ENCODE measurements at regions not wholly inside any gene's neighbourhood (a gene's known extent, or its start where the extent isn't known, plus 50 kb on each side); places are given as distances from the start of the nearest gene placed in this dataset.
A peak's percentile ranks its signal among the peaks of the same experiment; 100 is the strongest.

DNA sequence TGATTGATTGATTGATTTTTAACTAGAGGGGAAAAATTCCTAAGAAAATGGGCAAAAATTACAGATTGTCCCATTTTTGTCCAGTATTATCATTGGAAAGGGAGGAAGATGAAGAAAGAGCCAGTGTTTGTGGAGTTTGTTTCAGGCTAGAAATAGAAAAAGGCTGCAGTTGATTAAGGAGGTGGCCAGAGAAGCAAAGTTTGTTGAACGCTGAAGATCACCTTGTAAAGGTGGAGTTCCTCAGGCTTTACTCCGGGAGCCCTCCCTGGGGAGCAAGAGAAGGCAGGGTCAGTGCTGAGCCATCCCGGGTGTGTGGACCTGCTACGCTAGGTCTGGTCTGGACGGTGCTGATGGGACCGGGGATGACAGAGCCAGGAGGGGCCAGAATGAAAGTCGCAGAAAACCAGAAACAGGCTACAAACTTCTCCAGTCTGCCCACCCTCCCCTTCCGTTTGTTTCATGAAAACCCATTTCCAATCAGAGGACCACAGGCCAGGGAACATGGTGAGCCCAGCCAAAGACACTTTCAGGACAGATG, 222.6 kb upstream of the FOXF1 start:
- H3K27me3 ChIP-seq (ENCODE audit: control insufficient read depth, extremely low read depth, insufficient read depth, low read length), result peaks cover 57% of the 10 kb centered on the region
- no peak for FAIRE-seq
- no peak overlapping the region for H3K27ac ChIP-seq (ENCODE audit: control insufficient read depth, insufficient read depth, low read length)

GRCh38 chr16:86288716-86289294, 221.5 kb upstream of the FOXF1 start:
- Histone ChIP-seq H3K9me3 (ENCODE audit: control insufficient read depth, low read depth, low read length) (no peaks in the 10 kb centered on the region), H3K9me1 (ENCODE audit: control insufficient read depth, extremely low read depth, insufficient read depth, low read length) (no peaks in the 10 kb centered on the region), H3K4me2 (ENCODE audit: control insufficient read depth, extremely low read depth, insufficient read depth, low read depth, low read length) (no peak overlapping the region), H4K20me1 (ENCODE audit: control insufficient read depth, extremely low read depth, insufficient read depth, low read length) (no peaks in the 10 kb centered on the region), H3K79me2 (ENCODE audit: control insufficient read depth, insufficient read depth, low read length) (no peaks in the 10 kb centered on the region), H3K36me3 (ENCODE audit: control insufficient read depth in 2 of 2, extremely low read depth in 1 of 2, insufficient read depth in 2 of 2, low read length in 2 of 2) (no peaks in the 10 kb centered on the region), H3K27ac (ENCODE audit: control insufficient read depth, insufficient read depth, low read length) (no peak overlapping the region), H3K27me3 (ENCODE audit: control insufficient read depth, extremely low read depth, insufficient read depth, low read length) (peaks cover 57% of the 10 kb centered on the region), H3K4me1 (ENCODE audit: control insufficient read depth, extremely low read depth, insufficient read depth, low read length) (no peaks in the 10 kb centered on the region), H2AFZ (ENCODE audit: control insufficient read depth, low read length) (no peak overlapping the region), H3K4me3 (ENCODE audit: control insufficient read depth in 2 of 3, extremely low read depth in 1 of 3, insufficient read depth in 2 of 3, low read depth in 1 of 3, low read length in 3 of 3) (no peak overlapping the region), H3K9ac (ENCODE audit: control insufficient read depth, extremely low read depth, insufficient read depth, low read length) (no peak overlapping the region)
- dilution Hi-C loops (cut with MboI; ENCODE audit: extremely low pct_ligation_motif_present, low sequenced_read_pairs), result no loop called here
- FAIRE-seq (no peak), DNase-seq (ENCODE audit: low read depth, low spot score) (no peak)
- TF ChIP-seq EZH2 (IDR thresholded peaks at IDR 0.05; ENCODE audit: low read length), result no peak
- TF ChIP-seq CTCF (optimal IDR thresholded peaks at IDR 0.05 in 1 of 3, IDR thresholded peaks at IDR 0.05 in 1 of 3, conservative IDR thresholded peaks at IDR 0.05 in 1 of 3; ENCODE audit: extremely low read depth in 1 of 3, insufficient read depth in 2 of 3, low read length in 3 of 3), result no peak

More for the DNA sequence above, 222.6 kb upstream of the FOXF1 start:
- no peak overlapping the region for H3K4me3 ChIP-seq (ENCODE audit: control insufficient read depth in 2 of 3, extremely low read depth in 1 of 3, insufficient read depth in 2 of 3, low read depth in 1 of 3, low read length in 3 of 3)
- H3K4me2 ChIP-seq (ENCODE audit: control insufficient read depth, extremely low read depth, insufficient read depth, low read depth, low read length), result no peak overlapping the region
- no peaks in the 10 kb centered on the region for H3K36me3 ChIP-seq (ENCODE audit: control insufficient read depth in 2 of 2, extremely low read depth in 1 of 2, insufficient read depth in 2 of 2, low read length in 2 of 2)
- H3K9me1 ChIP-seq (ENCODE audit: control insufficient read depth, extremely low read depth, insufficient read depth, low read length), result no peaks in the 10 kb centered on the region
- DNase-seq (ENCODE audit: low read depth, low spot score), result no peak
- no peak overlapping the region for H3K9ac ChIP-seq (ENCODE audit: control insufficient read depth, extremely low read depth, insufficient read depth, low read length)
- no peaks in the 10 kb centered on the region for H3K79me2 ChIP-seq (ENCODE audit: control insufficient read depth, insufficient read depth, low read length)
- no peaks in the 10 kb centered on the region for H4K20me1 ChIP-seq (ENCODE audit: control insufficient read depth, extremely low read depth, insufficient read depth, low read length)
- no peaks in the 10 kb centered on the region for H3K4me1 ChIP-seq (ENCODE audit: control insufficient read depth, extremely low read depth, insufficient read depth, low read length)
- H2AFZ ChIP-seq (ENCODE audit: control insufficient read depth, low read length), result no peak overlapping the region
- TF ChIP-seq CTCF (optimal IDR thresholded peaks at IDR 0.05 in 1 of 3, IDR thresholded peaks at IDR 0.05 in 1 of 3, conservative IDR thresholded peaks at IDR 0.05 in 1 of 3; ENCODE audit: extremely low read depth in 1 of 3, insufficient read depth in 2 of 3, low read length in 3 of 3) (no peak), EZH2 (IDR thresholded peaks at IDR 0.05; ENCODE audit: low read length) (peak; percentile 55)
- dilution Hi-C loops (cut with MboI; ENCODE audit: extremely low pct_ligation_motif_present, low sequenced_read_pairs), result no loop called here
- no peaks in the 10 kb centered on the region for H3K9me3 ChIP-seq (ENCODE audit: control insufficient read depth, low read depth, low read length)

Measured in keratinocyte (primary cell).